Liver (tissue), 3 donors: ENCODE measurements at regions not wholly inside any gene's neighbourhood (a gene's known extent, or its start where the extent isn't known, plus 50 kb on each side); places are given as distances from the start of the nearest gene placed in this dataset.

Source experiments
- GABPA ChIP-seq, 2 donors: IDR thresholded peaks in 1 of 2; conservative IDR thresholded peaks in 1 of 2; 2 replicates each; pipeline ENCODE4 v1.6.1; 2016; ENCODE audit warnings: antibody characterized with exemption in 2 of 2, mild to moderate bottlenecking in 1 of 2, moderate library complexity in 1 of 2
- JUND ChIP-seq, 2 donors: IDR thresholded peaks; 2 replicates each; pipeline ENCODE4 v1.6.1; 2016; ENCODE audit warnings: antibody characterized with exemption in 2 of 2
- RAD21 ChIP-seq, 2 donors: IDR thresholded peaks; 2 replicates each; pipeline ENCODE4 v1.6.1; 2016; ENCODE audit warnings: antibody characterized with exemption in 2 of 2, mild to moderate bottlenecking in 2 of 2
- TAF1 ChIP-seq: conservative IDR thresholded peaks from 2 replicates; pipeline ENCODE4 v1.6.1; 2016; ENCODE audit warnings: antibody characterized with exemption, mild to moderate bottlenecking
- YY1 ChIP-seq: IDR thresholded peaks from 2 replicates; pipeline ENCODE4 v1.6.1; 2016; ENCODE audit warnings: antibody characterized with exemption, mild to moderate bottlenecking
- TF ChIP-seq, protein P1 (sequence below): fragments of 150-350 bp; IDR thresholded peaks from 2 replicates; pipeline ENCODE4 v1.5.1; 2017; ENCODE audit warnings: improper control_type of control experiment, low read depth, low read length; ENCODE audit not compliant: missing input control
- TF ChIP-seq, protein P2 (sequence below): IDR thresholded peaks from 2 replicates; pipeline ENCODE4 v1.6.1; 2016; ENCODE audit warnings: antibody characterized with exemption
- TF ChIP-seq, protein P3 (sequence below): IDR thresholded peaks from 2 replicates; pipeline ENCODE4 v1.6.1; 2016; ENCODE audit warnings: antibody characterized with exemption, mild to moderate bottlenecking
- TF ChIP-seq, protein P4 (sequence below): IDR thresholded peaks from 2 replicates; pipeline ENCODE4 v1.6.1; 2016; ENCODE audit warnings: antibody characterized with exemption
- TF ChIP-seq, protein P5 (sequence below): IDR thresholded peaks from 2 replicates; pipeline ENCODE4 v1.6.1; 2016; ENCODE audit warnings: antibody characterized with exemption
- donor health status: healthy.
- donor health status: healthy.

DNA sequence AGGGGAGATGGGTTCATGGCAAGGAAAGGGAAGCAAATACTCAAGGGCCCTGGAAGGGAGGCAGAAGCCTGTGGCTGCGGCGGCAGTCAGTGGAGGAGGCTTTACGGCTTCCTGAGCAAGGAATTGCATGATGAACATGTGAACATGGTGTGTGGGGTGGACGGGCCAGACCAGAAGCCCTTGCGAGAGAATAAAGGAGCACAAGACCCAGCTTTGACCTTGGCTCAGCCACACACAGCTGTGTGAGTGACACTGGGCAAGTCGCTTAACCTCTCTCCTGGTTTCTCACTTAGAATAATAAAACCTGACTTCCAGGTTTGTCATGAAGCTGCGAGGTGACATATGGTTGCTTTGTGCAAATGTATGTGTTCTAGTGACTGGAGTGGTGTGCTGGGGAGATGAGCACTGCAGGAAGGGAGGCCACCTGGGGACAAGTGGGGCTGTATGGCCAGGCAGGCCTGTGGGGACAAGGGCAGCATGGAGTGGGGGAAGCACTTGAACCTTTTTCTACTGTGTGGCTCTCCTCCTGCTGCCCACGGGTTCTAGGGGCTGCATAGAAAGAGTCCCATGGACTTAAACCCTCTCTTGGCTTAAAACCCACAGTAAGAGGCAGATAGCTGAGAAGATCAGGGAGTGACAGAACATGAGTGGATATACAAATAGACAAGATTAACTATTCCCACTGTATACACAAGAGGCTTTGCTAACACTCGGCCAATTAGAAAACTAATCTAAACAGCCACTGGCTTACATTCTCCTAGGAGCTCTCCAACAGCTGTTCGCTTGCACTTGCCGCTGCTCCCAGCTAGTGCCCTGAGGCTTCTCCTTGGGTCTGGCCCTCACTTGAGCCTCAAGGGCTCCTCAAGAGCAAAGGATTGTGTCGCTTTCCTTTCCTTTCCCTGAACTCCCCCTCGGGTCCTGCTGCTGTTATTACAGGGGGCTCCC is 67.3 kb upstream of the CDON start:
- TF ChIP-seq, protein P1, sequence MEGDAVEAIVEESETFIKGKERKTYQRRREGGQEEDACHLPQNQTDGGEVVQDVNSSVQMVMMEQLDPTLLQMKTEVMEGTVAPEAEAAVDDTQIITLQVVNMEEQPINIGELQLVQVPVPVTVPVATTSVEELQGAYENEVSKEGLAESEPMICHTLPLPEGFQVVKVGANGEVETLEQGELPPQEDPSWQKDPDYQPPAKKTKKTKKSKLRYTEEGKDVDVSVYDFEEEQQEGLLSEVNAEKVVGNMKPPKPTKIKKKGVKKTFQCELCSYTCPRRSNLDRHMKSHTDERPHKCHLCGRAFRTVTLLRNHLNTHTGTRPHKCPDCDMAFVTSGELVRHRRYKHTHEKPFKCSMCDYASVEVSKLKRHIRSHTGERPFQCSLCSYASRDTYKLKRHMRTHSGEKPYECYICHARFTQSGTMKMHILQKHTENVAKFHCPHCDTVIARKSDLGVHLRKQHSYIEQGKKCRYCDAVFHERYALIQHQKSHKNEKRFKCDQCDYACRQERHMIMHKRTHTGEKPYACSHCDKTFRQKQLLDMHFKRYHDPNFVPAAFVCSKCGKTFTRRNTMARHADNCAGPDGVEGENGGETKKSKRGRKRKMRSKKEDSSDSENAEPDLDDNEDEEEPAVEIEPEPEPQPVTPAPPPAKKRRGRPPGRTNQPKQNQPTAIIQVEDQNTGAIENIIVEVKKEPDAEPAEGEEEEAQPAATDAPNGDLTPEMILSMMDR, result no peak
- TF ChIP-seq, protein P2, sequence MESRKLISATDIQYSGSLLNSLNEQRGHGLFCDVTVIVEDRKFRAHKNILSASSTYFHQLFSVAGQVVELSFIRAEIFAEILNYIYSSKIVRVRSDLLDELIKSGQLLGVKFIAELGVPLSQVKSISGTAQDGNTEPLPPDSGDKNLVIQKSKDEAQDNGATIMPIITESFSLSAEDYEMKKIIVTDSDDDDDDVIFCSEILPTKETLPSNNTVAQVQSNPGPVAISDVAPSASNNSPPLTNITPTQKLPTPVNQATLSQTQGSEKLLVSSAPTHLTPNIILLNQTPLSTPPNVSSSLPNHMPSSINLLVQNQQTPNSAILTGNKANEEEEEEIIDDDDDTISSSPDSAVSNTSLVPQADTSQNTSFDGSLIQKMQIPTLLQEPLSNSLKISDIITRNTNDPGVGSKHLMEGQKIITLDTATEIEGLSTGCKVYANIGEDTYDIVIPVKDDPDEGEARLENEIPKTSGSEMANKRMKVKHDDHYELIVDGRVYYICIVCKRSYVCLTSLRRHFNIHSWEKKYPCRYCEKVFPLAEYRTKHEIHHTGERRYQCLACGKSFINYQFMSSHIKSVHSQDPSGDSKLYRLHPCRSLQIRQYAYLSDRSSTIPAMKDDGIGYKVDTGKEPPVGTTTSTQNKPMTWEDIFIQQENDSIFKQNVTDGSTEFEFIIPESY, result no peak
- TF ChIP-seq, protein P3, sequence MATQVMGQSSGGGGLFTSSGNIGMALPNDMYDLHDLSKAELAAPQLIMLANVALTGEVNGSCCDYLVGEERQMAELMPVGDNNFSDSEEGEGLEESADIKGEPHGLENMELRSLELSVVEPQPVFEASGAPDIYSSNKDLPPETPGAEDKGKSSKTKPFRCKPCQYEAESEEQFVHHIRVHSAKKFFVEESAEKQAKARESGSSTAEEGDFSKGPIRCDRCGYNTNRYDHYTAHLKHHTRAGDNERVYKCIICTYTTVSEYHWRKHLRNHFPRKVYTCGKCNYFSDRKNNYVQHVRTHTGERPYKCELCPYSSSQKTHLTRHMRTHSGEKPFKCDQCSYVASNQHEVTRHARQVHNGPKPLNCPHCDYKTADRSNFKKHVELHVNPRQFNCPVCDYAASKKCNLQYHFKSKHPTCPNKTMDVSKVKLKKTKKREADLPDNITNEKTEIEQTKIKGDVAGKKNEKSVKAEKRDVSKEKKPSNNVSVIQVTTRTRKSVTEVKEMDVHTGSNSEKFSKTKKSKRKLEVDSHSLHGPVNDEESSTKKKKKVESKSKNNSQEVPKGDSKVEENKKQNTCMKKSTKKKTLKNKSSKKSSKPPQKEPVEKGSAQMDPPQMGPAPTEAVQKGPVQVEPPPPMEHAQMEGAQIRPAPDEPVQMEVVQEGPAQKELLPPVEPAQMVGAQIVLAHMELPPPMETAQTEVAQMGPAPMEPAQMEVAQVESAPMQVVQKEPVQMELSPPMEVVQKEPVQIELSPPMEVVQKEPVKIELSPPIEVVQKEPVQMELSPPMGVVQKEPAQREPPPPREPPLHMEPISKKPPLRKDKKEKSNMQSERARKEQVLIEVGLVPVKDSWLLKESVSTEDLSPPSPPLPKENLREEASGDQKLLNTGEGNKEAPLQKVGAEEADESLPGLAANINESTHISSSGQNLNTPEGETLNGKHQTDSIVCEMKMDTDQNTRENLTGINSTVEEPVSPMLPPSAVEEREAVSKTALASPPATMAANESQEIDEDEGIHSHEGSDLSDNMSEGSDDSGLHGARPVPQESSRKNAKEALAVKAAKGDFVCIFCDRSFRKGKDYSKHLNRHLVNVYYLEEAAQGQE, result no peak
- TF ChIP-seq TAF1 (no peak), JUND (IDR thresholded peaks at IDR 0.05) (no peak), YY1 (no peak), RAD21 (IDR thresholded peaks at IDR 0.05) (no peak), GABPA (IDR thresholded peaks at IDR 0.05 in 1 of 2, conservative IDR thresholded peaks at IDR 0.05 in 1 of 2) (no peak)
- TF ChIP-seq, protein P4, sequence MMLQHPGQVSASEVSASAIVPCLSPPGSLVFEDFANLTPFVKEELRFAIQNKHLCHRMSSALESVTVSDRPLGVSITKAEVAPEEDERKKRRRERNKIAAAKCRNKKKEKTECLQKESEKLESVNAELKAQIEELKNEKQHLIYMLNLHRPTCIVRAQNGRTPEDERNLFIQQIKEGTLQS, result no peak
- TF ChIP-seq, protein P5, sequence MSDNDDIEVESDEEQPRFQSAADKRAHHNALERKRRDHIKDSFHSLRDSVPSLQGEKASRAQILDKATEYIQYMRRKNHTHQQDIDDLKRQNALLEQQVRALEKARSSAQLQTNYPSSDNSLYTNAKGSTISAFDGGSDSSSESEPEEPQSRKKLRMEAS, result no peak
